ENCODE measurements at regions not wholly inside any gene's neighbourhood (a gene's known extent, or its start where the extent isn't known, plus 50 kb on each side); places are given as distances from the start of the nearest gene placed in this dataset.

DNA sequence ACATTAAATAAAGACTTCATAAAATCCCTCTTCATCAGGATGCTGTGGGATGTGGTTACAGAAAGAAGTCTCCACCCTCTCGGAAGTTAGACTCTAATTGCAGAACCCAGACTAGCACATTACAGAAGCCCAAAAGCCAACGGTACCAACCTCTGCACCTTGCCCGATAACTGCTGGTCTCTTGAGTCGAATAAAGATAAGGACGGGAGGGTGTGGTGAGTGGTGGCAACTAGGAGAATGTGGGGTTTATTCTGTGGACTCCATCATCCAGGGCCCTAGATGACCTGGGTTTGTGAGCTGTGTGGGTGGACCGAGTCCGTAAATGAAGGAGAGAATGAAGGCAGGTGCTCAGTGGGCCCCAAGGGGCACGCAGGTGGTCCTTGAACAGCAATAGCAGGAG lies 462.8 kb upstream of the ID2 start:
- FAIRE-seq = no peak
- DNase-seq (ENCODE audit: insufficient read length, low spot score) = no peak
- TF ChIP-seq SPI1 (IDR thresholded peaks at IDR 0.05; ENCODE audit: low read depth, low read length) (no peak), POU2F2 (IDR thresholded peaks at IDR 0.05; ENCODE audit: low read depth, low read length) (no peak), TAF1 (IDR thresholded peaks at IDR 0.05; ENCODE audit: low read depth, low read length) (no peak), POLR2A (IDR thresholded peaks at IDR 0.05; ENCODE audit: low read depth, low read length) (no peak), PAX5 (IDR thresholded peaks at IDR 0.05; ENCODE audit: insufficient read depth, low read length, severe bottlenecking) (no peak), POLR2AphosphoS5 (IDR thresholded peaks at IDR 0.05; ENCODE audit: low read depth, low read length) (no peak)

DNA sequence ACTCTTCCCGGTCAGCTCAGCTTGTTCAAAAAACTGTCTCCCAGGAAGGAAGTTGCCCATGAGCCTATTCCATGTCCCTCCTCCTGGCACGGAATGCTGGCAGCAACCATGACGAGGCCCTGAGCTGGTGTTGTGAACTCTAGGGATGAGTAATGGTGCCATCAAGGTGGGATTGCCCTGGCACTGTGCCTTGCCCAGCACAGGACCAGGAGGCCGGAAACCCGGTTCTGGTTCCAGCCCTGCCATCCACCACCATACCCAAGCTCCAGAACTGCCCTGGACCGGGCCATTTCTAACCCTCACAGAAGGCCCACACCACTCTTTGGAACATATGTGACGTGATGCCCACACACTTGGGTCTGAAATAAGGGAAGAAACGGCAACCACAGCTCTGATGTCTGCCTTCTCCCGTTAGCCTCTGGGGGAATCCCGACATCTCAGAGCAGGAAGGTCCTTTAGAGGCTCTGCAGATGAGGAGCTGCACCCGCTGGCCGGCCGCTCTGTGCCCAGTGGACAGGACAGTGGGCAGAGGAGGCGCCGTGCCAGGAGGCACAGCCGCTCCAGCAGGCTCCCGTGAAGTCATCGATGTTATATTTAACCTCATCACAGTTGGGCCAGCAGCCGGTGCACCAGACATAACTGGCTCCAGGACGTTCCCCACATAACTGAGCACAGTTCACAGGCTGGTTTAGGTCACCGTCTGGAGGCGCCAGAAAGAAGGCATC lies 462.1 kb upstream of the ID2 start:
- FAIRE-seq = no peak
- DNase-seq (ENCODE audit: insufficient read length, low spot score) = no peak
- TF ChIP-seq SPI1 (IDR thresholded peaks at IDR 0.05; ENCODE audit: low read depth, low read length) = no peak
- no peak for TF ChIP-seq TAF1 (IDR thresholded peaks at IDR 0.05; ENCODE audit: low read depth, low read length)
- no peak for TF ChIP-seq PAX5 (IDR thresholded peaks at IDR 0.05; ENCODE audit: insufficient read depth, low read length, severe bottlenecking)
- no peak for TF ChIP-seq POU2F2 (IDR thresholded peaks at IDR 0.05; ENCODE audit: low read depth, low read length)
- no peak for TF ChIP-seq POLR2A (IDR thresholded peaks at IDR 0.05; ENCODE audit: low read depth, low read length)
- no peak for TF ChIP-seq POLR2AphosphoS5 (IDR thresholded peaks at IDR 0.05; ENCODE audit: low read depth, low read length)

- DNase-seq (ENCODE audit: insufficient read length, low spot score) (no peak), FAIRE-seq (no peak)
- no peak for TF ChIP-seq POU2F2 (IDR thresholded peaks at IDR 0.05; ENCODE audit: low read depth, low read length)
- no peak for TF ChIP-seq PAX5 (IDR thresholded peaks at IDR 0.05; ENCODE audit: insufficient read depth, low read length, severe bottlenecking)
- TF ChIP-seq POLR2AphosphoS5 (IDR thresholded peaks at IDR 0.05; ENCODE audit: low read depth, low read length) = no peak
- TF ChIP-seq TAF1 (IDR thresholded peaks at IDR 0.05; ENCODE audit: low read depth, low read length) = no peak
- no peak for TF ChIP-seq POLR2A (IDR thresholded peaks at IDR 0.05; ENCODE audit: low read depth, low read length)
- no peak for TF ChIP-seq SPI1 (IDR thresholded peaks at IDR 0.05; ENCODE audit: low read depth, low read length)
Observed at GRCh38 chr2:8222979-8223694, 458.7 kb upstream of the ID2 start.

- no peak for FAIRE-seq
- TF ChIP-seq POU2F2 (IDR thresholded peaks at IDR 0.05; ENCODE audit: low read depth, low read length) = no peak
- no peak for TF ChIP-seq TAF1 (IDR thresholded peaks at IDR 0.05; ENCODE audit: low read depth, low read length)
- no peak for TF ChIP-seq SPI1 (IDR thresholded peaks at IDR 0.05; ENCODE audit: low read depth, low read length)
- DNase-seq (ENCODE audit: insufficient read length, low spot score) = no peak
Observed at GRCh38 chr2:8223695-8224346, 458.0 kb upstream of the ID2 start.

DNA sequence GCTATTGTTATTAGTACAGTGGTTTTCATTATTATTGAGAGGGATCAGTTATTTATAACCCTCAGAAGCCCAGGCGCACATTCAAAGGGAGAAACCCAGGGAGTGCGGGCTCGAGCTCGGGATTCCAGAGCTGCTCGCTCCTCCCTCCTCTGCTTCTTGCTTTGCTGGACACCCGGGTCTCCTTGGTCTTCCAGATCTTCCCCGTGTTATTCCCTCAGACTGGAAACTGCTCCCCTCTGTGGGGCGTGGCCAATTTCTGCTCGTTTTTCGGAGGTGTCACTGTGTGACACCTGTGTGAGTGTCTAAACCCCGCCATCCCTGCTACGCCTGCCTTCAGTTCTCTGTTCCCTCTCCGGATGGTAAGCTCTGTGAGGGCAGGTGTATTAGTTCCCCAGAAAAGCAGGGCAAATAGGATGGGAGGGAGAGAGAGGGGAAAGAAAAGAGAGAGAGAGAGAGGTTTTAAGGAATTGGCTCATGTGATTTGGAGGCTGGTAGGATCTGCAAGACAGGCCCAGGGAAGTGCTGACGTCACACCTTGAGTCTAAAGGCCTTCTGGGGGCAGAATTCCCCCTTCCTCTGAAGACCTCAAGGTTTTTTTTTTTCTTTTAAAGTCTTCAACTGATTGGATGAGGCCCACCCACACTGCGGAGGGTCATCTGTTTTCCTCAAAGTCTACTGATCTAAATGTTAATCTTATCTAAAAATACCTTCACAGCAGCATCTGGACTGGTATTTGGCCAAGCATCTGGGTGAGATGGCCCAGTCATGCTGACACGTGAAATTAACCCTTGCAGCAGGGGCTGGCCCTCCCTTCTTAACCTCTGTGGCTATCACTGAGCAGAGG lies 457.3 kb upstream of the ID2 start:
- TF ChIP-seq POU2F2 (IDR thresholded peaks at IDR 0.05; ENCODE audit: low read depth, low read length) (no peak), PAX5 (IDR thresholded peaks at IDR 0.05; ENCODE audit: insufficient read depth, low read length, severe bottlenecking) (no peak), TAF1 (IDR thresholded peaks at IDR 0.05; ENCODE audit: low read depth, low read length) (no peak), POLR2AphosphoS5 (IDR thresholded peaks at IDR 0.05; ENCODE audit: low read depth, low read length) (no peak), SPI1 (IDR thresholded peaks at IDR 0.05; ENCODE audit: low read depth, low read length) (no peak), POLR2A (IDR thresholded peaks at IDR 0.05; ENCODE audit: low read depth, low read length) (no peak)
- no peak for DNase-seq (ENCODE audit: insufficient read length, low spot score)
- FAIRE-seq = no peak

GRCh38 chr2:8225266-8225665 lies 456.6 kb upstream of the ID2 start:
- FAIRE-seq = no peak
- no peak for DNase-seq (ENCODE audit: insufficient read length, low spot score)
- TF ChIP-seq POLR2AphosphoS5 (IDR thresholded peaks at IDR 0.05; ENCODE audit: low read depth, low read length) (no peak), POU2F2 (IDR thresholded peaks at IDR 0.05; ENCODE audit: low read depth, low read length) (no peak), POLR2A (IDR thresholded peaks at IDR 0.05; ENCODE audit: low read depth, low read length) (no peak), SPI1 (IDR thresholded peaks at IDR 0.05; ENCODE audit: low read depth, low read length) (no peak)

DNA sequence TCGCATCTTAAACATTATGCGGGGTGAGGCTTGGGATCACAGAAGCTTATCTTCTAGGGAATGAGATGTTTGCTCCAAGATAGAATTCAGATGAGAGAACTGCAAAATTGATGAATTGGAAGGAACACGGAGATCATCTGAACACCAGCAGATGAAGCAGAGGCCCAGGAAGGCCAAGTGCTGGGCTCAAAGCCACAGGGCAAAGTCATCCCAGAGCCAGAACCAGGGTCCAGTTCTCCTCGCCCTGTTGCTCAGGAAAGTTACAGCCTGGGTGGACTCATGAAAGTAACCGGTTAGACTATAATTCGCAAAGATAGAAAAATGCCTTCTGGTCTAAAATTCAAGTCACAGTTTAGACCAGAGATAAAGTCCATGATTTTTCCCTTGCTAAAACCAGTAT lies 456.1 kb upstream of the ID2 start:
- FAIRE-seq (no peak), DNase-seq (ENCODE audit: insufficient read length, low spot score) (no peak)
- TF ChIP-seq TAF1 (IDR thresholded peaks at IDR 0.05; ENCODE audit: low read depth, low read length) = no peak
- TF ChIP-seq POU2F2 (IDR thresholded peaks at IDR 0.05; ENCODE audit: low read depth, low read length) = no peak
- no peak for TF ChIP-seq SPI1 (IDR thresholded peaks at IDR 0.05; ENCODE audit: low read depth, low read length)
- TF ChIP-seq POLR2A (IDR thresholded peaks at IDR 0.05; ENCODE audit: low read depth, low read length) = no peak
- no peak for TF ChIP-seq PAX5 (IDR thresholded peaks at IDR 0.05; ENCODE audit: insufficient read depth, low read length, severe bottlenecking)
- TF ChIP-seq POLR2AphosphoS5 (IDR thresholded peaks at IDR 0.05; ENCODE audit: low read depth, low read length) = no peak

- no peak for DNase-seq (ENCODE audit: insufficient read length, low spot score)
- TF ChIP-seq POU2F2 (IDR thresholded peaks at IDR 0.05; ENCODE audit: low read depth, low read length) (no peak), SPI1 (IDR thresholded peaks at IDR 0.05; ENCODE audit: low read depth, low read length) (no peak), PAX5 (IDR thresholded peaks at IDR 0.05; ENCODE audit: insufficient read depth, low read length, severe bottlenecking) (no peak), TAF1 (IDR thresholded peaks at IDR 0.05; ENCODE audit: low read depth, low read length) (no peak)
- FAIRE-seq = peak; percentile 83
Observed at GRCh38 chr2:8229546-8229986, 452.3 kb upstream of the ID2 start.

GRCh38 chr2:8230466-8230865 lies 451.4 kb upstream of the ID2 start:
- FAIRE-seq = no peak
- DNase-seq (ENCODE audit: insufficient read length, low spot score) = no peak

More at GRCh38 chr2:8230466-8230865, 451.4 kb upstream of the ID2 start:
- TF ChIP-seq POU2F2 (IDR thresholded peaks at IDR 0.05; ENCODE audit: low read depth, low read length) = no peak

Measured in GM12891 (cell line).